HepG2 (cell line): ENCODE measurements at regions not wholly inside any gene's neighbourhood (a gene's known extent, or its start where the extent isn't known, plus 50 kb on each side); places are given as distances from the start of the nearest gene placed in this dataset.

Source experiments
- ATAC-seq: fragments of 200-7000 bp; cut with Tn5 transposase; 3 replicates; pipeline ENCODE4 v1.9.1; 2020; ENCODE audit warnings: mild to moderate bottlenecking, moderate library complexity
- BruUV-seq: library from RNA; stranded (reverse); fragments of 400-500 nt; replicated peaks from 2 replicates; lab custom pipeline; 2021; lab: Mats Ljungman, UMichigan
- CTCF ChIA-PET: fragments of 300-600 bp; formaldehyde crosslinking; extraction: SDS; loops from one replicate; lab custom pipeline; 2021; ENCODE audit warnings: low total read pairs, inconsistent platforms, low intra/inter-chr PET ratio; lab: Yijun Ruan, JAX
- POLR2A ChIA-PET: fragments of 350-600 bp; sonication (Branson Sonifier 250); formaldehyde crosslinking; loops from one replicate; lab custom pipeline; 2020; ENCODE audit warnings: antibody characterized with exemption, inconsistent platforms; lab: Yijun Ruan, JAX
- DNase-seq: peaks from one replicate; pipeline ENCODE4 v3.0.0-alpha.2; 2015; ENCODE audit warnings: low spot score
- FAIRE-seq: peaks from 3 replicates; lab custom pipeline; 2011; peaks lifted over from hg19 to GRCh38; lab: Jason Lieb, UNC
- H2AFZ ChIP-seq: one replicate; pipeline ENCODE4 v1.6.1; 2011; ENCODE audit warnings: low read length, inconsistent platforms
- H3K27ac ChIP-seq: fragments of 300-600 bp; 3 replicates; pipeline ENCODE4 v1.8.0; 2011; ENCODE audit warnings: mixed run types, mild to moderate bottlenecking, mixed read lengths, low read length, inconsistent platforms; ENCODE audit not compliant: insufficient read depth; ENCODE audit errors: extremely low read length
- H3K27me3 ChIP-seq, 2 experiments: fragments of 200-600 bp in 1 of 2; 2 replicates in 1 of 2; 3 replicates in 1 of 2; pipeline versions ENCODE4 v1.6.0 to v1.8.0; 2011; ENCODE audit warnings: low read length in 2 of 2, mild to moderate bottlenecking in 2 of 2, moderate library complexity in 2 of 2, inconsistent platforms in 1 of 2; ENCODE audit not compliant: insufficient read depth in 2 of 2, control insufficient read depth in 1 of 2
- H3K36me3 ChIP-seq, 2 experiments: fragments of 200-600 bp in 1 of 2; replicated peaks in 1 of 2; 2 replicates in 1 of 2; 3 replicates in 1 of 2; pipeline versions ENCODE4 v1.5.1 to v1.8.0; 2011; ENCODE audit warnings: low read length in 2 of 2, inconsistent platforms in 1 of 2; ENCODE audit not compliant: insufficient read depth in 2 of 2, control insufficient read depth in 1 of 2
- H3K4me1 ChIP-seq: 2 replicates; pipeline ENCODE4 v1.5.1; 2012; ENCODE audit warnings: low read length, inconsistent platforms; ENCODE audit not compliant: insufficient read depth
- H3K4me2 ChIP-seq: 2 replicates; pipeline ENCODE4 v1.6.0; 2011; ENCODE audit warnings: low read depth, low read length, inconsistent platforms
- H3K4me3 ChIP-seq, 3 experiments: fragments of 200-600 bp in 1 of 3; sonication (generic), shearing (Covaris generic) in 1 of 3; replicated peaks in 1 of 3; 2 replicates each; pipeline ENCODE4 v1.5.1; 2011 to 2016; ENCODE audit warnings: low read length in 3 of 3, inconsistent platforms in 2 of 3, low read depth in 2 of 3, mild to moderate bottlenecking in 2 of 3, control low read depth in 1 of 3, mixed read lengths in 1 of 3; ENCODE audit not compliant: insufficient read depth in 1 of 3
- H3K79me2 ChIP-seq: one replicate; pipeline ENCODE4 v1.6.1; 2011; ENCODE audit warnings: low read length, inconsistent platforms; ENCODE audit not compliant: insufficient read depth
- H3K9ac ChIP-seq: 2 replicates; pipeline ENCODE4 v1.6.0; 2011; ENCODE audit warnings: mild to moderate bottlenecking, low read depth, low read length, inconsistent platforms; ENCODE audit not compliant: insufficient read depth
- H3K9me3 ChIP-seq: 2 replicates; pipeline ENCODE4 v1.5.1; 2012; ENCODE audit warnings: mild to moderate bottlenecking, low read length
- H4K20me1 ChIP-seq: 2 replicates; pipeline ENCODE4 v1.6.0; 2011; ENCODE audit warnings: inconsistent platforms, mild to moderate bottlenecking, low read length, moderate library complexity; ENCODE audit not compliant: insufficient read depth
- ATF7 ChIP-seq, 2 experiments: fragments of 450-650 bp in 1 of 2; sonication (generic) in 1 of 2; formaldehyde crosslinking in 1 of 2; IDR thresholded peaks; 2 replicates each; pipeline versions ENCODE4 v1.4.0 to v1.6.1; 2016 to 2020; ENCODE audit warnings: antibody characterized with exemption in 1 of 2, mild to moderate bottlenecking in 1 of 2, missing genetic modification reagents in 1 of 2
- CREB1 ChIP-seq, 2 experiments: fragments of 450-650 bp in 1 of 2; IDR thresholded peaks; 2 replicates each; pipeline ENCODE4 v1.6.1; 2016 to 2017; ENCODE audit warnings: control low read depth in 1 of 2, mild to moderate bottlenecking in 1 of 2, missing compliant biosample characterization in 1 of 2, missing genetic modification characterization in 1 of 2
- ONECUT2 ChIP-seq: sonication (generic); formaldehyde crosslinking; IDR thresholded peaks from 2 replicates; pipeline ENCODE4 v1.4.0; 2020; ENCODE audit warnings: missing genetic modification reagents
- ZFY ChIP-seq: sonication (generic); formaldehyde crosslinking; IDR thresholded peaks from 2 replicates; pipeline ENCODE4 v1.4.0; 2020; ENCODE audit warnings: missing genetic modification reagents
- ZNF224 ChIP-seq: sonication (generic); formaldehyde crosslinking; IDR thresholded peaks from 2 replicates; pipeline ENCODE4 v1.5.0; 2020; ENCODE audit warnings: mild to moderate bottlenecking, missing genetic modification reagents
- ZNF382 ChIP-seq: sonication (generic); formaldehyde crosslinking; IDR thresholded peaks from 2 replicates; pipeline ENCODE4 v1.5.0; 2020; ENCODE audit warnings: missing genetic modification reagents, mild to moderate bottlenecking, borderline replicate concordance
- ZNF432 ChIP-seq: sonication (generic); formaldehyde crosslinking; IDR thresholded peaks from 2 replicates; pipeline ENCODE4 v1.5.0; 2020; ENCODE audit warnings: missing genetic modification reagents, mild to moderate bottlenecking, borderline replicate concordance
- WGBS: methylation state at CpG from one replicate; pipeline ENCODE4 v1.1.6; 2017; ENCODE audit warnings: low lambda C conversion rate; 5-methylcytosine and 5-hydroxymethylcytosine counted together
- in situ Hi-C: cut with HindIII; loops from 2 replicates; pipeline ENCODE4 v1.10.0; 2017; ENCODE audit warnings: low pct_unique_long_range_greater_than_20kb; ENCODE audit not compliant: extremely low pct_ligation_motif_present
- intact Hi-C: fragments of 100-400 bp; cut with micrococcal nuclease; formaldehyde crosslinking; loops from one replicate; pipeline ENCODE4 v1.10.0; 2022; ENCODE audit not compliant: unreplicated experiment
- TF ChIP-seq, protein P1 (sequence below): sonication (generic); formaldehyde crosslinking; IDR thresholded peaks from 2 replicates; pipeline ENCODE4 v1.4.0; 2020; ENCODE audit warnings: missing genetic modification reagents
- TF ChIP-seq, protein P2 (sequence below): sonication (generic); formaldehyde crosslinking; IDR thresholded peaks from 2 replicates; pipeline ENCODE4 v1.5.0; 2020; ENCODE audit warnings: missing genetic modification reagents, mild to moderate bottlenecking, borderline replicate concordance
- TF ChIP-seq, protein P3 (sequence below), 2 experiments: sonication (generic) in 1 of 2; formaldehyde crosslinking in 1 of 2; IDR thresholded peaks; 2 replicates each; pipeline versions ENCODE4 v1.4.0 to v1.6.1; 2016 to 2020; ENCODE audit warnings: borderline replicate concordance in 1 of 2, low read depth in 1 of 2, mild to moderate bottlenecking in 1 of 2, missing genetic modification reagents in 1 of 2
- TF ChIP-seq, protein P4 (sequence below): sonication (generic); formaldehyde crosslinking; IDR thresholded peaks from 2 replicates; pipeline ENCODE4 v1.9.0; 2021; ENCODE audit warnings: missing genetic modification reagents, borderline replicate concordance

DNA sequence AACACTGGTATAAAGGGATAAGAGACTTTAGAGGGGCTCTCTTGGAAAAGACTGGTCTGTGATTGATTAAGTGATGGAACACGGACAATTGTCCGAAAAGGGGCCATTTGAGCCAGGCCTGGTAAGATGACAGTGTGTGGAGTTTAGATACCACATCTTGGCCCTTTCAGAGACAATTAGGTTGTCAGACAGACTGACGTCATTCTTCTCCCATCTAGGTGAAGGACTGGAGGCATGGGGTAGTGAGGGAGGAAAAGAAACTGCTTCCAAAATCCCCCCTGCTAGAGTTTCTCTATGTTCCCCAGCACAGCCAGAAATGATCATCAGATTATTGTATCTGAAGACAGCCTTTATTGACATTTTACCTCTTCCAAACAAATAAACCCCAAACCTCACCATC, 84.8 kb upstream of the MYO3A start:
- H3K27me3 ChIP-seq: no peaks in the 10 kb centered on the region
- H3K4me3 ChIP-seq: no peak overlapping the region
- no peak for FAIRE-seq
- no peaks in the 10 kb centered on the region for H3K79me2 ChIP-seq
- ChIA-PET POLR2A (no interaction called here), CTCF (no interaction called here)
- intact Hi-C loops (no loop called here), in situ Hi-C loops (no loop called here)
- no peaks in the 10 kb centered on the region for H3K9me3 ChIP-seq
- ATAC-seq: no peak
- no peak overlapping the region for H3K27ac ChIP-seq
- no peak for DNase-seq
- 1% methylated on average over 3 of the region's 3 CpGs for WGBS
- BruUV-seq: no TSS peak
- H3K4me2 ChIP-seq: no peak overlapping the region
- H3K4me1 ChIP-seq: no peaks in the 10 kb centered on the region
- no peak for TF ChIP-seq ZNF224 (CRISPR knock-in tag)
- TF ChIP-seq ZNF432 (CRISPR knock-in tag): no peak
- TF ChIP-seq, protein P1, sequence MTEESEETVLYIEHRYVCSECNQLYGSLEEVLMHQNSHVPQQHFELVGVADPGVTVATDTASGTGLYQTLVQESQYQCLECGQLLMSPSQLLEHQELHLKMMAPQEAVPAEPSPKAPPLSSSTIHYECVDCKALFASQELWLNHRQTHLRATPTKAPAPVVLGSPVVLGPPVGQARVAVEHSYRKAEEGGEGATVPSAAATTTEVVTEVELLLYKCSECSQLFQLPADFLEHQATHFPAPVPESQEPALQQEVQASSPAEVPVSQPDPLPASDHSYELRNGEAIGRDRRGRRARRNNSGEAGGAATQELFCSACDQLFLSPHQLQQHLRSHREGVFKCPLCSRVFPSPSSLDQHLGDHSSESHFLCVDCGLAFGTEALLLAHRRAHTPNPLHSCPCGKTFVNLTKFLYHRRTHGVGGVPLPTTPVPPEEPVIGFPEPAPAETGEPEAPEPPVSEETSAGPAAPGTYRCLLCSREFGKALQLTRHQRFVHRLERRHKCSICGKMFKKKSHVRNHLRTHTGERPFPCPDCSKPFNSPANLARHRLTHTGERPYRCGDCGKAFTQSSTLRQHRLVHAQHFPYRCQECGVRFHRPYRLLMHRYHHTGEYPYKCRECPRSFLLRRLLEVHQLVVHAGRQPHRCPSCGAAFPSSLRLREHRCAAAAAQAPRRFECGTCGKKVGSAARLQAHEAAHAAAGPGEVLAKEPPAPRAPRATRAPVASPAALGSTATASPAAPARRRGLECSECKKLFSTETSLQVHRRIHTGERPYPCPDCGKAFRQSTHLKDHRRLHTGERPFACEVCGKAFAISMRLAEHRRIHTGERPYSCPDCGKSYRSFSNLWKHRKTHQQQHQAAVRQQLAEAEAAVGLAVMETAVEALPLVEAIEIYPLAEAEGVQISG (CRISPR knock-in tag): no peak
- TF ChIP-seq, protein P2, sequence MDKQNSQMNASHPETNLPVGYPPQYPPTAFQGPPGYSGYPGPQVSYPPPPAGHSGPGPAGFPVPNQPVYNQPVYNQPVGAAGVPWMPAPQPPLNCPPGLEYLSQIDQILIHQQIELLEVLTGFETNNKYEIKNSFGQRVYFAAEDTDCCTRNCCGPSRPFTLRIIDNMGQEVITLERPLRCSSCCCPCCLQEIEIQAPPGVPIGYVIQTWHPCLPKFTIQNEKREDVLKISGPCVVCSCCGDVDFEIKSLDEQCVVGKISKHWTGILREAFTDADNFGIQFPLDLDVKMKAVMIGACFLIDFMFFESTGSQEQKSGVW (CRISPR knock-in tag): no peak
- peak; percentile 74 for TF ChIP-seq ATF7 (IDR thresholded peaks at IDR 0.05)
- no peak for TF ChIP-seq ATF7 (CRISPR knock-in tag; IDR thresholded peaks at IDR 0.05)
- no peak for TF ChIP-seq ONECUT2 (CRISPR knock-in tag)
- TF ChIP-seq ZNF382 (CRISPR knock-in tag): no peak
- TF ChIP-seq CREB1 (IDR thresholded peaks at IDR 0.05): peak; percentile 83
- no peak for TF ChIP-seq CREB1 (CRISPR knock-in tag; IDR thresholded peaks at IDR 0.05)
- TF ChIP-seq, protein P3, sequence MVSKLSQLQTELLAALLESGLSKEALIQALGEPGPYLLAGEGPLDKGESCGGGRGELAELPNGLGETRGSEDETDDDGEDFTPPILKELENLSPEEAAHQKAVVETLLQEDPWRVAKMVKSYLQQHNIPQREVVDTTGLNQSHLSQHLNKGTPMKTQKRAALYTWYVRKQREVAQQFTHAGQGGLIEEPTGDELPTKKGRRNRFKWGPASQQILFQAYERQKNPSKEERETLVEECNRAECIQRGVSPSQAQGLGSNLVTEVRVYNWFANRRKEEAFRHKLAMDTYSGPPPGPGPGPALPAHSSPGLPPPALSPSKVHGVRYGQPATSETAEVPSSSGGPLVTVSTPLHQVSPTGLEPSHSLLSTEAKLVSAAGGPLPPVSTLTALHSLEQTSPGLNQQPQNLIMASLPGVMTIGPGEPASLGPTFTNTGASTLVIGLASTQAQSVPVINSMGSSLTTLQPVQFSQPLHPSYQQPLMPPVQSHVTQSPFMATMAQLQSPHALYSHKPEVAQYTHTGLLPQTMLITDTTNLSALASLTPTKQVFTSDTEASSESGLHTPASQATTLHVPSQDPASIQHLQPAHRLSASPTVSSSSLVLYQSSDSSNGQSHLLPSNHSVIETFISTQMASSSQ (IDR thresholded peaks at IDR 0.05; ENCODE audit: low read depth): no peak
- TF ChIP-seq, protein P3 (CRISPR knock-in tag; IDR thresholded peaks at IDR 0.05; ENCODE audit: borderline replicate concordance): no peak
- TF ChIP-seq, protein P4, sequence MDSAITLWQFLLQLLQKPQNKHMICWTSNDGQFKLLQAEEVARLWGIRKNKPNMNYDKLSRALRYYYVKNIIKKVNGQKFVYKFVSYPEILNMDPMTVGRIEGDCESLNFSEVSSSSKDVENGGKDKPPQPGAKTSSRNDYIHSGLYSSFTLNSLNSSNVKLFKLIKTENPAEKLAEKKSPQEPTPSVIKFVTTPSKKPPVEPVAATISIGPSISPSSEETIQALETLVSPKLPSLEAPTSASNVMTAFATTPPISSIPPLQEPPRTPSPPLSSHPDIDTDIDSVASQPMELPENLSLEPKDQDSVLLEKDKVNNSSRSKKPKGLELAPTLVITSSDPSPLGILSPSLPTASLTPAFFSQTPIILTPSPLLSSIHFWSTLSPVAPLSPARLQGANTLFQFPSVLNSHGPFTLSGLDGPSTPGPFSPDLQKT (CRISPR knock-in tag): no peak
- no peak for TF ChIP-seq ZFY
- TF ChIP-seq, all 625 proteins: peak for 2
- H2AFZ ChIP-seq: no peak overlapping the region
- H3K9ac ChIP-seq: no peak overlapping the region
- H4K20me1 ChIP-seq: no peaks in the 10 kb centered on the region
- H3K36me3 ChIP-seq: no peaks in the 10 kb centered on the region
